ENCODE measurements at regions not wholly inside any gene's neighbourhood (a gene's known extent, or its start where the extent isn't known, plus 50 kb on each side); places are given as distances from the start of the nearest gene placed in this dataset.

GRCh38 chr2:8520791-8521344, 161.0 kb upstream of the ID2 start:
- Histone ChIP-seq H3K4me2 (ENCODE audit: low read length) (no peak overlapping the region), H3K27ac (ENCODE audit: low read length) (no peak overlapping the region), H3K9me2 (ENCODE audit: insufficient read depth, low read length) (no peaks in the 10 kb centered on the region), H3K79me2 (replicated peaks; ENCODE audit: insufficient read depth, low read length) (no peaks in the 10 kb centered on the region), H3K4me3 (ENCODE audit: low read length) (no peak overlapping the region), H3F3A (ENCODE audit: insufficient read depth, low read length, poor library complexity, severe bottlenecking) (no peaks in the 10 kb centered on the region), H3K9ac (ENCODE audit: low read length) (no peak overlapping the region), H2AFZ (ENCODE audit: low read depth, low read length) (no peak overlapping the region), H4K20me1 (ENCODE audit: insufficient read depth) (no peaks in the 10 kb centered on the region), H3K9me3 (ENCODE audit: low read length) (no peaks in the 10 kb centered on the region), H3K27me3 (ENCODE audit: insufficient read depth, low read depth, low read length) (no peaks in the 10 kb centered on the region), H3K36me3 (ENCODE audit: insufficient read depth, low read length) (no peaks in the 10 kb centered on the region)
- no peak for TF ChIP-seq SMC3 (conservative IDR thresholded peaks at IDR 0.05; ENCODE audit: poor library complexity)

- TF ChIP-seq TAF1 (IDR thresholded peaks at IDR 0.05; ENCODE audit: low read depth) (no peak), RAD21 (conservative IDR thresholded peaks at IDR 0.05) (no peak), CTCF (IDR thresholded peaks at IDR 0.05; ENCODE audit: poor library complexity, severe bottlenecking) (no peak), SMC3 (conservative IDR thresholded peaks at IDR 0.05; ENCODE audit: poor library complexity) (no peak), EP300 (conservative IDR thresholded peaks at IDR 0.05; ENCODE audit: poor library complexity, severe bottlenecking) (no peak), MXI1 (conservative IDR thresholded peaks at IDR 0.05; ENCODE audit: poor library complexity, severe bottlenecking) (no peak), EZH2 (IDR thresholded peaks at IDR 0.05; ENCODE audit: borderline replicate concordance, insufficient read depth, low read length, poor library complexity, severe bottlenecking) (no peak), POLR2AphosphoS5 (IDR thresholded peaks at IDR 0.05) (no peak)
- TF ChIP-seq, protein P1, sequence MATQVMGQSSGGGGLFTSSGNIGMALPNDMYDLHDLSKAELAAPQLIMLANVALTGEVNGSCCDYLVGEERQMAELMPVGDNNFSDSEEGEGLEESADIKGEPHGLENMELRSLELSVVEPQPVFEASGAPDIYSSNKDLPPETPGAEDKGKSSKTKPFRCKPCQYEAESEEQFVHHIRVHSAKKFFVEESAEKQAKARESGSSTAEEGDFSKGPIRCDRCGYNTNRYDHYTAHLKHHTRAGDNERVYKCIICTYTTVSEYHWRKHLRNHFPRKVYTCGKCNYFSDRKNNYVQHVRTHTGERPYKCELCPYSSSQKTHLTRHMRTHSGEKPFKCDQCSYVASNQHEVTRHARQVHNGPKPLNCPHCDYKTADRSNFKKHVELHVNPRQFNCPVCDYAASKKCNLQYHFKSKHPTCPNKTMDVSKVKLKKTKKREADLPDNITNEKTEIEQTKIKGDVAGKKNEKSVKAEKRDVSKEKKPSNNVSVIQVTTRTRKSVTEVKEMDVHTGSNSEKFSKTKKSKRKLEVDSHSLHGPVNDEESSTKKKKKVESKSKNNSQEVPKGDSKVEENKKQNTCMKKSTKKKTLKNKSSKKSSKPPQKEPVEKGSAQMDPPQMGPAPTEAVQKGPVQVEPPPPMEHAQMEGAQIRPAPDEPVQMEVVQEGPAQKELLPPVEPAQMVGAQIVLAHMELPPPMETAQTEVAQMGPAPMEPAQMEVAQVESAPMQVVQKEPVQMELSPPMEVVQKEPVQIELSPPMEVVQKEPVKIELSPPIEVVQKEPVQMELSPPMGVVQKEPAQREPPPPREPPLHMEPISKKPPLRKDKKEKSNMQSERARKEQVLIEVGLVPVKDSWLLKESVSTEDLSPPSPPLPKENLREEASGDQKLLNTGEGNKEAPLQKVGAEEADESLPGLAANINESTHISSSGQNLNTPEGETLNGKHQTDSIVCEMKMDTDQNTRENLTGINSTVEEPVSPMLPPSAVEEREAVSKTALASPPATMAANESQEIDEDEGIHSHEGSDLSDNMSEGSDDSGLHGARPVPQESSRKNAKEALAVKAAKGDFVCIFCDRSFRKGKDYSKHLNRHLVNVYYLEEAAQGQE (IDR thresholded peaks at IDR 0.05; ENCODE audit: borderline replicate concordance), result no peak
- Histone ChIP-seq H3K27me3 (ENCODE audit: insufficient read depth, low read depth, low read length) (no peaks in the 10 kb centered on the region), H3K4me2 (ENCODE audit: low read length) (no peak overlapping the region), H3K4me3 (ENCODE audit: low read length) (no peak overlapping the region), H2AFZ (ENCODE audit: low read depth, low read length) (no peak overlapping the region), H3F3A (ENCODE audit: insufficient read depth, low read length, poor library complexity, severe bottlenecking) (no peaks in the 10 kb centered on the region), H3K9me3 (ENCODE audit: low read length) (no peaks in the 10 kb centered on the region), H3K9me2 (ENCODE audit: insufficient read depth, low read length) (no peaks in the 10 kb centered on the region), H4K20me1 (ENCODE audit: insufficient read depth) (no peaks in the 10 kb centered on the region), H3K27ac (ENCODE audit: low read length) (no peak overlapping the region), H3K9ac (ENCODE audit: low read length) (no peak overlapping the region), H3K79me2 (replicated peaks; ENCODE audit: insufficient read depth, low read length) (no peaks in the 10 kb centered on the region), H3K36me3 (ENCODE audit: insufficient read depth, low read length) (no peaks in the 10 kb centered on the region)
These were observed 159.2 kb upstream of the ID2 start for GRCh38 chr2:8522687-8523086.

- H3K27ac ChIP-seq (ENCODE audit: low read length), result no peak overlapping the region
- no peak overlapping the region for H3K4me3 ChIP-seq (ENCODE audit: low read length)
- H3F3A ChIP-seq (ENCODE audit: insufficient read depth, low read length, poor library complexity, severe bottlenecking), result no peaks in the 10 kb centered on the region
- H3K9me3 ChIP-seq (ENCODE audit: low read length), result no peaks in the 10 kb centered on the region
- H3K36me3 ChIP-seq (ENCODE audit: insufficient read depth, low read length), result no peaks in the 10 kb centered on the region
- no peak overlapping the region for H3K9ac ChIP-seq (ENCODE audit: low read length)
- H3K9me2 ChIP-seq (ENCODE audit: insufficient read depth, low read length), result no peaks in the 10 kb centered on the region
- H4K20me1 ChIP-seq (ENCODE audit: insufficient read depth), result no peaks in the 10 kb centered on the region
- no peak overlapping the region for H2AFZ ChIP-seq (ENCODE audit: low read depth, low read length)
- TF ChIP-seq MXI1 (conservative IDR thresholded peaks at IDR 0.05; ENCODE audit: poor library complexity, severe bottlenecking) (no peak), POLR2AphosphoS5 (IDR thresholded peaks at IDR 0.05) (no peak)
- no peaks in the 10 kb centered on the region for H3K79me2 ChIP-seq (replicated peaks; ENCODE audit: insufficient read depth, low read length)
- H3K27me3 ChIP-seq (ENCODE audit: insufficient read depth, low read depth, low read length), result no peaks in the 10 kb centered on the region
- no peak overlapping the region for H3K4me2 ChIP-seq (ENCODE audit: low read length)
These were observed 157.5 kb upstream of the ID2 start for GRCh38 chr2:8524388-8524787.

All from neural cell (in vitro differentiated cells).